Left lung (tissue), 4 donors: ENCODE measurements at regions not wholly inside any gene's neighbourhood (a gene's known extent, or its start where the extent isn't known, plus 50 kb on each side); places are given as distances from the start of the nearest gene placed in this dataset.

Source experiments
- ATAC-seq: fragments of 200-7000 bp; cut with Tn5 transposase; one replicate; pipeline ENCODE4 v1.9.1; 2020; ENCODE audit warnings: moderate library complexity
- DNase-seq, 4 donors: peaks; one replicate each; pipeline ENCODE4 v3.0.0-alpha.2; 2013 to 2020
- H3K27ac ChIP-seq, 2 donors: fragments of 200-600 bp; sonication (generic) in 1 of 2; one replicate each; pipeline versions ENCODE4 v1.5.0 to v1.8.0; 2020 to 2021
- H3K27me3 ChIP-seq, 2 donors: fragments of 200-600 bp; sonication (generic) in 1 of 2; one replicate each; pipeline versions ENCODE4 v1.5.0 to v1.8.0; 2020 to 2021
- H3K36me3 ChIP-seq, 2 donors: fragments of 200-600 bp; sonication (generic) in 1 of 2; one replicate each; pipeline versions ENCODE4 v1.5.0 to v1.8.0; 2020 to 2021
- H3K4me1 ChIP-seq, 2 donors: fragments of 200-600 bp; one replicate each; pipeline ENCODE4 v1.8.0; 2021
- H3K4me3 ChIP-seq, 2 donors: fragments of 200-600 bp; sonication (generic) in 1 of 2; one replicate each; pipeline versions ENCODE4 v1.5.0 to v1.8.0; 2020 to 2021; ENCODE audit warnings: mild to moderate bottlenecking in 1 of 2
- H3K9me3 ChIP-seq, 2 donors: fragments of 200-600 bp; sonication (generic) in 1 of 2; one replicate each; pipeline versions ENCODE4 v1.5.0 to v1.8.0; 2020 to 2021
- intact Hi-C, 2 donors: fragments of 100-400 bp; cut with DNase I; formaldehyde crosslinking; loops; one replicate each; pipeline versions ENCODE4 v1.11.2 to v1.14.2; 2022
- TF ChIP-seq, protein P1 (sequence below), 2 donors: fragments of 200-600 bp; sonication (generic) in 1 of 2; IDR thresholded peaks; one replicate each; pipeline versions ENCODE4 v1.5.0 to v1.8.0; 2021; ENCODE audit warnings: antibody characterized with exemption in 2 of 2
- donor health status: DM: no; HTN: yes; CAD: no.
- donor health status: DM: no; HTN: no; CAD: no.

DNA sequence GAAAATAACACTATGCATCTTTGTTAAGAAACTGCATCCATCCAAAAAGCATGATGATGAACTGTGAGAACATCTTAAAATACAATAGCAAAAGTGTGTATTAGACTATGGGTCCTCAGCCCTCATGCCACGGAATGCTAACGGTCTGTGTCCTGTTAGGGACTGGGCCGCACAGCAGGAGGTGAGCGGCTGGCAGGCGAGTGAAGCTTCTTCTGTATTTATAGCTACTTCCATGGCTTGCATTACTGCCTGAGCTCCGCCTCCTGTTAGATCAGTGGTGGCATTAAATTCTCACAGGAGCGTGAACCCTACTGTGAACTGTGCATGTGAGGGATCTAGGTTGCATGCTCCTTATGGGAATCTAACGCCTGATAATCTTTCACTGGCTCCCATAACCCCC is 129.8 kb downstream of the NXNL2 start:
- TF ChIP-seq, protein P1, sequence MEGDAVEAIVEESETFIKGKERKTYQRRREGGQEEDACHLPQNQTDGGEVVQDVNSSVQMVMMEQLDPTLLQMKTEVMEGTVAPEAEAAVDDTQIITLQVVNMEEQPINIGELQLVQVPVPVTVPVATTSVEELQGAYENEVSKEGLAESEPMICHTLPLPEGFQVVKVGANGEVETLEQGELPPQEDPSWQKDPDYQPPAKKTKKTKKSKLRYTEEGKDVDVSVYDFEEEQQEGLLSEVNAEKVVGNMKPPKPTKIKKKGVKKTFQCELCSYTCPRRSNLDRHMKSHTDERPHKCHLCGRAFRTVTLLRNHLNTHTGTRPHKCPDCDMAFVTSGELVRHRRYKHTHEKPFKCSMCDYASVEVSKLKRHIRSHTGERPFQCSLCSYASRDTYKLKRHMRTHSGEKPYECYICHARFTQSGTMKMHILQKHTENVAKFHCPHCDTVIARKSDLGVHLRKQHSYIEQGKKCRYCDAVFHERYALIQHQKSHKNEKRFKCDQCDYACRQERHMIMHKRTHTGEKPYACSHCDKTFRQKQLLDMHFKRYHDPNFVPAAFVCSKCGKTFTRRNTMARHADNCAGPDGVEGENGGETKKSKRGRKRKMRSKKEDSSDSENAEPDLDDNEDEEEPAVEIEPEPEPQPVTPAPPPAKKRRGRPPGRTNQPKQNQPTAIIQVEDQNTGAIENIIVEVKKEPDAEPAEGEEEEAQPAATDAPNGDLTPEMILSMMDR (IDR thresholded peaks at IDR 0.05) = no peak
- DNase-seq = no peak
- ATAC-seq = no peak

DNA sequence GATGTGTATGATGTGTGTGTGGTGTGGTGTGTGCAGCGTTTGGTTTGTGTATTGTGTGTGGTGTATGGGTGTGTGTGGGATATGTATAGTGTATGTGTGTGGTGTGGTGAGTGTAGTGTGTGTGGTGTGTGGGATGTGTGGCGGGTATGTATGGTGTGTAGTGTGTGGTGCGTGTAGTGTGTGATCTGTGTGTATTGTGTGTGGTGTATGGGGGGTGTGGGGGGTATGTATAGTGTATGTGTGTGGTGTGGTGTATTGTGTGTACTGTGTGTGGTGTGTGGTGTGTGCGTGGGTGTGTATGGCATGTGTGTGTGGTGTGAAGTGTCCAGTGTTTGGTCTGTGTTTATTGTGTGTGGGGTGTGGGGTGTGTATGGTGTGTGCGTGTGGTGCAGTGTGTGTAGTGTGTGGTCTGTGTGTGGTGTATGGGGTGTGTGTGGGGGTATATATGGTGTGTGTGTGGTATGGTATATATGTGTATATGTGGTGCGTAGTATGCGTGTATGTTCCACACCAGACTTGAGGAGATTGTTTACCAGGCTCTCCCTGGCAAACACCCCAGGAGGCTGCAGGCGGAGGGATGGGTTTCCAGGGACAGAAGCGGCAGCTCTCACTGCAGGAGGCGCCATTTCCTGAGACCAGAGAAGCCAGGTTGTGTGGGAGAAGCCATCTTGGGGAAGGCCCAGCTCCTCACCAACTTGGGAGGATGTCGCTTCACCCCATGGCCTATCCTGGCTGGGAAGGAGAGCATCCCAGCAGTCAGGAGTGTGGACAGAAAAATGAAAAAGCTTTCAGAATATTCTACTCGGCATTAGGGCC is 138.1 kb downstream of the NXNL2 start:
- intact Hi-C loops = no loop called here
- Histone ChIP-seq H3K4me3 (no peak overlapping the region), H3K4me1 (no peaks in the 10 kb centered on the region), H3K27me3 (no peaks in the 10 kb centered on the region), H3K9me3 (peaks cover 0 to 6% of the 10 kb centered on the region in 2 donors), H3K36me3 (no peaks in the 10 kb centered on the region), H3K27ac (no peak overlapping the region)
- TF ChIP-seq, protein P1 (IDR thresholded peaks at IDR 0.05) = no peak
- ATAC-seq (no peak), DNase-seq (no peak)

More for the DNA sequence above, 129.8 kb downstream of the NXNL2 start:
- Histone ChIP-seq H3K36me3 (no peaks in the 10 kb centered on the region), H3K4me3 (no peak overlapping the region), H3K4me1 (no peaks in the 10 kb centered on the region), H3K9me3 (peaks cover 0 to 3% of the 10 kb centered on the region in 2 donors), H3K27ac (no peak overlapping the region), H3K27me3 (no peaks in the 10 kb centered on the region)
- intact Hi-C loops = no loop called here

DNA sequence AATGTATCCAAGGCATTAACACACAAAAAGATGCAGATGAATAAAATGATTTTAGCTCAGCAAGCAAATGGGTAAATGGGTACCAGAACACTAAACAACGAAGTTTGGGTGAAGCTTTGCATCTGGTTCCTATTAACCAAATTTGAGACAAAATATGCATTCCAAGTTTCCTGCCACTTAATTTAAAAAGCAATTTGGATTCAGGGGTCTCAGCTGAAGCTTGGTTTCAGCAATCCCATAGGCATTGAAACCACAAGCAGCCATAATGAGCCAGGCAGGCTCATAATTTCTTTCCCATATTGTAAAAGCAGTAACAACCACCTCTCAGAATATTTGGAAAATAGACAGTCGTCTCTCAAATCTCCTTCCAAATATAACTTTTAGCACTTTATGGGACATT is 138.9 kb downstream of the NXNL2 start:
- no peak overlapping the region for H3K27ac ChIP-seq
- ATAC-seq = no peak
- TF ChIP-seq, protein P1 (IDR thresholded peaks at IDR 0.05) = no peak
- H3K4me3 ChIP-seq = no peak overlapping the region
- no peaks in the 10 kb centered on the region for H3K4me1 ChIP-seq
- intact Hi-C loops = no loop called here
- no peaks in the 10 kb centered on the region for H3K36me3 ChIP-seq
- H3K27me3 ChIP-seq = no peaks in the 10 kb centered on the region
- no peak for DNase-seq
- H3K9me3 ChIP-seq = peaks cover 0 to 6% of the 10 kb centered on the region in 2 donors

DNA sequence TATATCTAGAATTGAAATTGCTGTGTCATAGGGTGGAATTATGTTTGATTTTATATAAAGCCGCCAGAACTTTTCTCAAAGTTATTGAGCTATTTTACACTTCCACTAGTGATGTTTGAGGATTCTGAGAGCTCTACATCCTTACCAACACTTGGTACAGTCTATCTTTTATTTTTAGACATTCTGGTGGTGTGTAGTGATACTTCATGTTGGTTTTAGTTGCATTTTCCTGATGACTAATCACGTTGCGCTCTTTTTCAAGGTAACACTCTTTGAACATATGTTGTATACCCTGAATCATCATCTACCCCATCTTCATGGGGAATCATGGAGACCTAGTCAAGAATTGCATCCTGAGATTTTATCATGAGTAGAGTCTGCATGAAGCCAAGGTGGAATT is 141.7 kb downstream of the NXNL2 start:
- no peaks in the 10 kb centered on the region for H3K9me3 ChIP-seq
- TF ChIP-seq, protein P1 (IDR thresholded peaks at IDR 0.05) = no peak
- H3K4me3 ChIP-seq = no peak overlapping the region
- H3K27ac ChIP-seq = no peak overlapping the region
- ATAC-seq = no peak
- DNase-seq = no peak
- H3K4me1 ChIP-seq = no peaks in the 10 kb centered on the region
- intact Hi-C loops = no loop called here
- no peaks in the 10 kb centered on the region for H3K27me3 ChIP-seq
- H3K36me3 ChIP-seq = no peaks in the 10 kb centered on the region

DNA sequence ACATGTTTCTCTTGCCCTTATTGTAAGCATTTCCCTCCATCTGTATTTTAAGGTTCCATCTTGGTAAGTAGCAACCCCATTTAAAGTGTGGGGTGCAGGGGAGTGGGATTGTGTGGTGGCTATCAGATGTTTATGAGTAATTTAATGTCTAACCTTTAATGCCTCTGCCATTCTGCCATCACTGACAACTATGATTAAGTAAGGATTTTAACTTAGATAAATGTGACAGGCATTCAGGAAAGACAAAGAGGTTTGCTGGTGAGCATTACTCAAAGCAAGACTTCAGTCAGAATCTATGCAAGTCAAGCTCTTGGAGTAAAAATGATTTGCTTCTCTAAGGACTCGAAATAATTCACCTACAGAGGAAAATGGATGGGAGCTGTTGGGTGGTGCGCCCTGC is 143.0 kb downstream of the NXNL2 start:
- H3K27ac ChIP-seq = no peak overlapping the region
- H3K36me3 ChIP-seq = no peaks in the 10 kb centered on the region
- TF ChIP-seq, protein P1 (IDR thresholded peaks at IDR 0.05) = no peak
- H3K27me3 ChIP-seq = no peaks in the 10 kb centered on the region
- no peak for ATAC-seq
- H3K4me3 ChIP-seq = no peak overlapping the region
- DNase-seq = no peak
- intact Hi-C loops = no loop called here
- no peaks in the 10 kb centered on the region for H3K9me3 ChIP-seq
- H3K4me1 ChIP-seq = no peaks in the 10 kb centered on the region
